ENCODE measurements at regions not wholly inside any gene's neighbourhood (a gene's known extent, or its start where the extent isn't known, plus 50 kb on each side); places are given as distances from the start of the nearest gene placed in this dataset.

DNA sequence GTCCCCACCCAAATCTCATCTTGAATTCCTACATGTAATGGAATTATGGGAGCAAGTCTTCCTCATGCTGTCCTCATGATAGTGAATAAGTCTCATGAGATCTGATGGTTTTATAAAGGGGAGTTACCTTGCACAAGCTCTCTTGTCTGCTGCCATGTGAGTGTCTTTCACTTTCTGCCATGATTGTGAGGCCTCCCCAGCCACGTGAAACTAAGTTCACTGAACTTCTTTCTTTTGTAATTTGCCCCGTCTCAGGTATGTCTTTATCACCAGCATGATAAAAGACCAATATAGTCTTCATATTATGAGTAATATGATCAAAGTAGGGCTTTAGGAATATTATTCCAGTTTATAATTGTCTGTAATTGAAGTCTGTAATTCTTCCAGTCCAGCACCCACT lies 86.3 kb upstream of the ANO5 start:
- TF ChIP-seq MAX (IDR thresholded peaks at IDR 0.05; ENCODE audit: low read depth) (no peak), POLR2AphosphoS5 (IDR thresholded peaks at IDR 0.05; ENCODE audit: low read depth, low read length) (no peak), SMC3 (IDR thresholded peaks at IDR 0.05; ENCODE audit: low read depth, low read length) (no peak), MXI1 (IDR thresholded peaks at IDR 0.05; ENCODE audit: low read depth, low read length) (no peak), YY1 (IDR thresholded peaks at IDR 0.05; ENCODE audit: low read depth) (no peak), REST (IDR thresholded peaks at IDR 0.05; ENCODE audit: low read depth, low read length) (no peak)
- TF ChIP-seq, protein P1, sequence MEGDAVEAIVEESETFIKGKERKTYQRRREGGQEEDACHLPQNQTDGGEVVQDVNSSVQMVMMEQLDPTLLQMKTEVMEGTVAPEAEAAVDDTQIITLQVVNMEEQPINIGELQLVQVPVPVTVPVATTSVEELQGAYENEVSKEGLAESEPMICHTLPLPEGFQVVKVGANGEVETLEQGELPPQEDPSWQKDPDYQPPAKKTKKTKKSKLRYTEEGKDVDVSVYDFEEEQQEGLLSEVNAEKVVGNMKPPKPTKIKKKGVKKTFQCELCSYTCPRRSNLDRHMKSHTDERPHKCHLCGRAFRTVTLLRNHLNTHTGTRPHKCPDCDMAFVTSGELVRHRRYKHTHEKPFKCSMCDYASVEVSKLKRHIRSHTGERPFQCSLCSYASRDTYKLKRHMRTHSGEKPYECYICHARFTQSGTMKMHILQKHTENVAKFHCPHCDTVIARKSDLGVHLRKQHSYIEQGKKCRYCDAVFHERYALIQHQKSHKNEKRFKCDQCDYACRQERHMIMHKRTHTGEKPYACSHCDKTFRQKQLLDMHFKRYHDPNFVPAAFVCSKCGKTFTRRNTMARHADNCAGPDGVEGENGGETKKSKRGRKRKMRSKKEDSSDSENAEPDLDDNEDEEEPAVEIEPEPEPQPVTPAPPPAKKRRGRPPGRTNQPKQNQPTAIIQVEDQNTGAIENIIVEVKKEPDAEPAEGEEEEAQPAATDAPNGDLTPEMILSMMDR (IDR thresholded peaks at IDR 0.05) = no peak
